ENCODE measurements at regions not wholly inside any gene's neighbourhood (a gene's known extent, or its start where the extent isn't known, plus 50 kb on each side); places are given as distances from the start of the nearest gene placed in this dataset.
"Not testable (repeated sequence)": the region's sequence is repeated elsewhere in the genome, so short reads cannot be mapped to it uniquely, and the experiment has no call there.

DNA sequence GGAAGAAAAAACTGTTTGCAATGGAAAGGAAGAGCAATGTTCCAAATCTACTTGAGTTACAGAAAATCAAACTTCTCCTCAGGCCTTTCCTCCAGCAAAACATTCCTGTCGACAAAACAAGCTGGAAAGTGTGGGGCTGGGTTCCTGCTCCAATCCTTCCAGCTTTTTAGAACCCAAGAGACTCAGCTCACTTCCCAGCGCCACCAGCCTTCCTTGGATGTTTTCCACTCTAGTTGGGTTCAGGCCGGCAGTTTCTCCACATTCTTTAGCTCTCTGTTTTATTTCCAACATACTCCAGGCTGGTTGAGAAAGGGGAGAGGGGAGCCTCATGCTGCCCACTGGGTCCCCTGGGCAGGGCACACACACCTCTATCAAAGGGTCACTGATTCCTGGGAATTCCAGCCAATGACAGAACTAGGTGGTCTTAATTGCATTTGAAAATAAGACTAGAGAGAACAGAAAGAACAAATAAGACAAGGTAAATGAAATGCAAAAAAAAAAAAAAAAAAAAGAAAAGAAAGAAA is 287.5 kb upstream of the FRG1 start:
- H3K27ac ChIP-seq, H3K4me3 ChIP-seq: not testable (repeated sequence)

DNA sequence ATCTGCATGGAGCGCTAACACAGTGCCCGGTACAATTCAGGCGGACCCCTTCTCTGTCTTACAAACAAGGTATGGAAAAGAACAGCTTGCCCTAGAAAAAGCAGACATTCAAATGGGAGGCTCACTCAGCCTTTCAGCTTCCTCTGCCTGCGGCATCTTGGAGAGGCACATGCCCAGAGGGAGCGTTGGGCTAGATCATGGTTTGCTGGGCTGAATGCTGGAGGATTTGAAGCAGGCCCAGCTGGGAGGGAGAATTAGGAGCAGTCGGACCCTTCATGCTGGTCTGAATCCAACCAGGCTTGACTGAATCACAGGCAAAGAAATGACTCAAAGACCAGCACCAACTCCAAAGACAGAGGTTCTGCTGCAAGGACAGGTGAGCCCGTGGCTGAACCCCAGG is 286.7 kb upstream of the FRG1 start:
- not testable (repeated sequence) for H3K27ac ChIP-seq, H3K4me3 ChIP-seq

DNA sequence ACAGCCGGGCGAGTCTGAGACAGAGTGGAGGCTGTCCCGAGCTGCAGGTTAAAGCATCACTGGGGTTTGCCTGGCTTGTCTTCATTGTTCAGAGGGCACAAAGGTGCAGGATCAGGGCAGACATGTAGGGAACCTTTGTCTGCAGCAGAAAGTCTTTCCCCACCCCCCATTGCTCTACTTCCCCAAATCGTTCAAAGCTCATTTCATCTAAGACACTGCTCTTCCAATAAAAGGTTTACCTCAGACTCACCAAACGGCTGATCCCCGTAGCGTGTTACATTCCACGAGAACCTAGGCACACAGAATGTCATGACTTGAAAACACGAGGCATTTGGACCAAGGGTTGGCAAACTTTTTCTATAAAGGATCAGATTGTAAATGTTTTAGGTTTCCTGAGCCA is 286.3 kb upstream of the FRG1 start:
- not testable (repeated sequence) for H3K27ac ChIP-seq, H3K4me3 ChIP-seq

DNA sequence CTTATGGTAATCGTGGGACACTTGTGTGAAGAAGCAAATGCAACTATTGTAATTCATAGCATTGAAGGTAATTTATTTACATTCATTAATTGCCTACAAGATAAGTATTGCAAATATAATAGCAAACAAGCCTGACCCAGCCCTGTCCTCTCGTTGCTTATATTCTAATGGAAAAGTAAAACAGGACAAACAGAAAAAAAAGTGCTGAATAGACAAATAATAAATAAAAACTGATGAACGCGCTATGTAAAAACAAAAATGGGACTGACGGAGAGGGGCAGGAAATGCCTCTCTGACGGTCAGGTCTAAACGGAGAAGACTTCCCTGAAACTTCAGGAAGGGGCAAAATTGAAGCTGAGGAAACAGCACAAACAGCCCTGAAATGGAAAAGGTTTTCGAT is 284.9 kb upstream of the FRG1 start:
- not testable (repeated sequence) for H3K27ac ChIP-seq, H3K4me3 ChIP-seq

DNA sequence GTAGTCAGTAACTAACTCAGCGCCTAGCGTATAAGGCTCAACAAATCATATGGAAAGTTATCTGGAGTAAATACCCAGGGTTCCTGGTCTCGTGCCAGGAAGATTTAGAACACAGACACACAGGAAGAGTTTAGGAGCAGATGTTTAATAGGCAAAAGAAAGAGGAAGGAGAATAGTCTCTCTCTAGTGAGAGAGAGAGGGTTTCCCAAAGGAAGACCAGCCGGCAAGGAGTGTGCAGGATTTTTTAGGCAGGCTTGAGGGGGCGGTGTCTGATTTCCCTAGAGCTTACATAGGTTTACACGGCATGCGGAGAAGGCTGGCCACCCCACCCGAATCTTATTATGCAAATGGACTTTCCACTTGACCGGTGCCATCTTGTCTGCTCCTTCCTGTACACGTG is 284.0 kb upstream of the FRG1 start:
- no peak overlapping the region for H3K4me3 ChIP-seq
- no peak overlapping the region for H3K27ac ChIP-seq

DNA sequence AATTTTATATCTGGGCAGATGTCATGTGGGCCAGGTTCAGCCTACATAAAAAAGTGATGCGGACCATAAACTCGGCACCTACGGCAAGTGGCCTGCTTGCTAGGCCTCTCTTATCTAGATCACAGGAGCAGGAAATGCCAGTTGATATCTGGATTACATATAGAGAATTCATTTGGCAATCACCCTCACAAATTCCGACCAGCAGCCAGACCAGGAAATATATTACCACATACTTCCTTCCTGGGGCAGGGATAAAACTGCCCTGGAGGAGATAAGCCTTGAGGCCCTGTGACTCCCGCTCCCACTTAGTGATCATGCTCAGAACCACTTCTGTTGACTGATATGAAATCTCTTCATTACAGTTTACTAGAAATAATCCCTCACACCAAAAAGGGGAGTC is 282.4 kb upstream of the FRG1 start:
- H3K27ac ChIP-seq, H3K4me3 ChIP-seq: not testable (repeated sequence)

DNA sequence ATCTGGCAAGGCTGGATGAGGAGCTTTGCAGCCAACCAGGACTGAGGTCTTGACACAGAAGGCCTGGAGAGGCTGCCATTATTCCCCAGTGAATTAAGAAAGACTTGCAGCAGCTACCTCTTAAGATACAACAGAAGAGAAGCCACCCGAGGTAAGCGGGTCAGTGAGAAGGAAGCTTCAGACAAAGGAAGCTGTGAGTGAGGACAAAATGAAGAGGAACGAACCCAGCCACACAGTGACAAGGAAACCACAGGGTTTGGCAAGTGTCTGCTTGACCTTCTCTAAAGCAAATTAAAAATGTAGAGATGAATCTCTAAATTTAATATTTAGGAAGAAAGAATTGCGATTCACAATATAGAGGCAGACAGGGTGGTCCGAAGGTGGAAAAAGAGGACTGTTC is 281.8 kb upstream of the FRG1 start:
- peak overlapping the region in 1 of 21 experiments; percentile 14 for H3K27ac ChIP-seq
- not testable (repeated sequence) for H3K4me3 ChIP-seq

DNA sequence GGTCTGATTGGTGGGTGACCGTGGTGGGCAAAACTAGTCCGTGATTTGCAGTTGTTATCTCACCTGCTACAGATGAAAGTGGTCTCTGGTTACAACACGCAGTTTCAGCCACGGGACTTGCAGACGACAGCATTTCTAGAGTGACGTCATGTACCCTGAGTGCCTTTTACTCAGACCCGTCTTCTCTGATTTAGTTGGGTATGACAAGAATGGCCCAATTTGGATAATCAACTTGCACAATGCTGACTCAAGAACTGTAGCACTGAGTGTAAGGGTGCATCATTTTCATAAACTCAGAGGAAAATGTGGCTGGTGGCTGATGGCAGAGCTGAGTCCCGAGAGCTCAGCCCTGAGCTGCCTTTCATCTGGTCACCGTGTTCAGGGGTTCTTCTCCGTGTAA is 281.4 kb upstream of the FRG1 start:
- Histone ChIP-seq H3K4me3 (no peak overlapping the region), H3K27ac (peak overlapping the region in 1 of 21 experiments; percentile 14)

DNA sequence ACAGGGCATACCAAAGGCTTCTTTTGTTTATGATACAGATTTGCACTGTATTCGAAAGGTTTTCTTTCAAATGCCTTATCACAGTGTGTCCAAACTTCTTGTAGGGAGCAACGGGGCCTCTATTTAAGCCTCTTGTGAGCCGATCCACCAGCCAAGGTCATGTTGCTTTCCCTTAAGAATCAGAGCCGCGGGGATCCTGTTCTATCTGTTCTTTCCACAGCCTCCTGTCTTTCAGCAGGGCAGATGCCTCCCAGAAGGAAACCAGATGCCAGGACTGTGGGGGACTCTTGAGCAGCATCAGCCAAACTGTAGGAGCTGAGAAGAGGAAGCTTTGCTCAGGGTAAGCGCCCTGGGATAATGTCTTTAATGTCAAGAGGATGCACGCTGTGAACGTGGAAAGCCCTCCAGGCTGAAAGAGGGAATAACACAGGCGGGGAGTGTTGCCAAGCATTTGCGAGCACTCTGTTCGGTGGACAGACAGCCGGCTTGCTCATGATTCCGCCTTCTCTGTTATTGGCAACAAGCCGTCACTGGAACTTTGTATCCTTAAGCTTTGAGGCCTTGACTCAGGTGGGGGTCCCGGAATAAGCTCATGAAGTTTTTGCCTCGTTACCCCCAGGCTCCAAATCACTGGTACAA is 279.8 kb upstream of the FRG1 start:
- Histone ChIP-seq H3K4me3 (no peak overlapping the region), H3K27ac (no peak overlapping the region)

DNA sequence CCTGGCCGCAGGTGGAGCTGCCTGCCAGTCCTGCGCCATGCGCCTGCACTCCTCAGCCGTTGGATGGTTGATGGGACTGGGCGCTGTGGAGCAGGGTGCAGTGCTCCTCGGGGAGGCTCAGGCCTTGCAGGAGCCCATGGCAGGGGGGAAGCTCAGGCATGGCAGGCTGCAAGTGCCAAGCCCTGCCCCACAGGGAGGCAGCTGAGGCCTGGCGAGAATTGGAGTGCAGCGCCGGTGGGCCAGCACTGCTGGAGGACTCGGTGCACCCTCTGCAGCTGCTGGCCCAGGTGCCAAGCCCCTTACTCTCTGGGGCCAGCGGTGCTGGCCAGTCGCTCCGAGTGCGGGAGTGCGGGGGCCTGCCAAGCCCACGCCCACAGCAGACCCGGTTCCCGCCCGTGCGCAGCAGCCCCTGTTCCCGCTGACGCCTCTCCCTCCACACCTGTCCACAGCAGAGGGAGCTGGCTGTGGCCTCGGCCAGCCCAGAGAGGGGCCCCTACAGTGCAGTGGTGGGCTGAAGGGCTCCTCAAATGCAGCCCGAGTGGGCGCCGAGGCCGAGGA is 275.9 kb upstream of the FRG1 start:
- H3K27ac ChIP-seq: no peak overlapping the region
- H3K4me3 ChIP-seq: no peak overlapping the region

DNA sequence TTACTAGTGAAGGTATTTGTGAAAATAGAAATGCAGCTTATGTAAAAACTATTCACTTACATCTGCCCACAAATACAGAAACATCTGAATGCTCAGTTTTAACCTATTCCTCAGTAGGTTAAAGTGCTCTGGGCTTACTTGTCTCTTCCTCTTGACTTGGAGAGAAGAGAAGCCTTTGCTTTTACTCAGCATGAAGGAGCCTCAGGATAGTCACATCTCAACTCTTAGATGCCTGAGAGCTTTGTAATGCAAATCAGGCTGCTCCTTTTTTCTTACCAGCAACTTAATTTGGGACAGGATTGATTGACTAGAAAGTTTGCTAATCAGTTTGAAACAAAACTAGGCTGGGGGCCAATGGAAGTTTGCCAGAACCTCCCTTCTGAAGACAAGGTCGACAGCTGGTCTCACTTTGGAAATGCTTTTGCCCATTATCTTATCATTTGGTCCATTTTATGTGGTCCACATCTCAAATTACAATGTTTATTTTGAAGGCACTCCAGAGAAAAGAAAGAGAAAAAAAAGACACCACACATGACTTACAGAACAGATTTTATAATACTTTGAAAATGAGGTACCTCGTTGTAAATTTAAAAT is 274.9 kb upstream of the FRG1 start:
- not testable (repeated sequence) for H3K4me3 ChIP-seq, H3K27ac ChIP-seq

DNA sequence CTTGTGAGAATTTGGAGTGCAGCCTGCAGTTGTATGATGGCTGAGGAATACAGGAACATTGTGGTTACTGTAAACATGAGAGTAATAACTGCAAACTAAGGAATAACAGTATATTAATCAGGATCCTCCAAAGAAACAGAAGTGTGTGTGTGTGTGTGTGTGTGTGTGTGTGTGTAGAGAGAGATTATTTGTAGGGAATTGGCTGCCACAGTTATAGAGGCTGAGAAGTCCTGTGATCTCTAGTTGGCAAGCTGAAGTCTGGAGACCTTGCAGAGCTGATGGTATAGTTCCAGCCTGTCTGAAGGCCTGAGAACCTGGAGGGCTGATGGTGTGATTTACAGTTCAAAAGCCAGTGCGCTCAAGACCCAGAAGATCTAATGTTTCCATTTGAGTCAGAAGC is 273.3 kb upstream of the FRG1 start:
- H3K27ac ChIP-seq: not testable (repeated sequence)

DNA sequence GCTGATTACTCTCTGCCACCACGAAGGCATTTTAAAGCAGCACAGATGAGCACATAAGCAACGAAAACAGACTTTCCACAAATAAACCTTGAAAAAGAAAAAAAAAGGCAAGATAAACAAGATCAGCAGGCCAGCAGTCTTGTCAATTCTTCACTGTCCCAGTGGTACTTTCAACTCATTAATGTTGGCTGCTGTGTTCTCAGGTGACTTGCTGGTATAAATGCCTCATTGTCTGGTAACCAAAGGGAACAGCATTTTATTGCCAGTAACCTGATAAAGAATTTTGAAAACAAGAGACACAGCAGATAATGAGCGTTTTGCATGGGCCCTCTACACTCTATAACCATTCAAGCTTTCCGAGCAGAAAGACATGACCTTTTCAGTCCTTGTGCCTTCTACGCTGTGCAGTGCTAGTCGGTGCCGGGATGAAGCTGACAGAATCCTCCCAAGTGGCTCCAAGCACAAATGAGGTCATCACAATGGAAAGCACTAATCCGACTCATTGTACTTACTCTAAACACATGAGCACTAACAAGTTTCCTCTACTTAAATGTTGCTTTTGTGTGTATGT is 242.9 kb upstream of the FRG1 start:
- H3K27ac ChIP-seq, H3K4me3 ChIP-seq: not testable (repeated sequence)

More for the DNA sequence above, 273.3 kb upstream of the FRG1 start:
- not testable (repeated sequence) for H3K4me3 ChIP-seq

DNA sequence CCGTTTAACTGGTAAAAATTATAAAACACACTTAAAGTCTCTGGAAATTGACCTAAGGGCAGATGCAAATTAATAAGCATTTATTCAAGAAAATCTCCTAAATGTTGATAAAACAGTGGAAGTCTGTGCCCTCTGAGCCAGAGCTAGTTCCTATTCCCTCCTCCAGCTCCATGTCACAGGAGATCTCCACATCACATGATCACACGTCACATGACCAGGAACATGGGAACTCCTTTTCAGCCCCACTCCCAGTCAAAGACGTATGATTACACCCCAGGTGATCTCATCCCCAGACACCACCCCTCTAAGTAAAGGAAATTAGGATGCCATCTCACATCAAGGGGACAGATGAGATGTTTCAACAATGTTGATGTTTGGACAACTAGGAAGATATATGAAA is 237.7 kb upstream of the FRG1 start:
- not testable (repeated sequence) for H3K27ac ChIP-seq, H3K4me3 ChIP-seq

DNA sequence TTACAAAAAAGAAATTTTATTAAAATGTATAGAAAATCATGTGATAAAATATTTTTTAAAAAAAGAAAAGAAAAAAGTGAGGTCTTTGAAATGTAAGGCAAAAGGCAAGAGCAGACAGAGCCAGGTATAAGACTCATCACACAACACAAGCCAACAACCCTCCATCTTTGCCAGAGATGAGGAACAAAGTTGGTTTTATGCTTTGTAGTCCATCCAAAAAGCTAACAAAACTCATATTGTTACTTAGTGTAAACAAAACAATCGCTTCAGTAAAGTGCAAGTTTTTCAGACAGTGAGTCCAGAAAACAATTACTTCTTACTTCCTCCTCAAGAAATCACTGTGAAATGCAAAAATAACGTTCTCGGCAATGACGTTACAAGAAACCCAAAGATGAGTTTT is 233.9 kb upstream of the FRG1 start:
- not testable (repeated sequence) for H3K4me3 ChIP-seq, H3K27ac ChIP-seq

DNA sequence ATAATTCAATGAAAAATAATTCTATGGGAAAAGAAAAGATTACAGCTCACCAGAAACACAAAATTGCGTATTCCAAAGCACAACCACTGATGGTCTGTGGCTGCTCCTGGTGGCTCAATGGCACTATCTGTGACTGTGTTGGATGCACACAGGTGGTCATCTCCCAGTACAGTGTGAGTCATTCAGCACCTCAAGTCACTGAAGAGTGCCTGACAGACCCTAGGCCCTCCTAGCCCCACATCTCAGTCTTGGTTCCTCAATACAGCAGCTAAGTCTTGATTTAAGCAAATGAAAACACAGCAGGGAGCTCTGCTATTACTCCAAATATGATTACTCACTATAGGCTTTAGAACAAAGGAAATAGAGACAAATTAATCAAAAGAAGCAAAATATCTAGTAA is 233.4 kb upstream of the FRG1 start:
- H3K27ac ChIP-seq, H3K4me3 ChIP-seq: not testable (repeated sequence)

DNA sequence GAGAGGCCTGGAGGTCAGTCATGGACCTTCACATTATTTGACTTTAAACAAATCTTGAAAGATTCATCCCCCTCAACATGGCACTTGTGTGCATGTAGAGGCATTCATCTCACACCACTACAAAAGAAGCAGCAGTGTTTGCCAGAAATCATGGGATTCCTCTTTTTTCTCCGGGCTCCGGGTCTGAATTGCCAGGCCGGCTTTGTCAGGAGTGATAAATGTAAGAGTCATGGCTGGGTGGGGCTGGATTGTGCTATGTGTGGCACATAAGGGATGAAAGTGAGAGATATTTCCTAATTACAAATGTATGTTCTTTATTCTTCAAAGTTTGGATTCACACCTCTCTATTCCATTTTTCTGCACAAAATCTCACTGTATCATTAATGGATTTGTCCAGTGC is 228.7 kb upstream of the FRG1 start:
- H3K27ac ChIP-seq, H3K4me3 ChIP-seq: not testable (repeated sequence)

DNA sequence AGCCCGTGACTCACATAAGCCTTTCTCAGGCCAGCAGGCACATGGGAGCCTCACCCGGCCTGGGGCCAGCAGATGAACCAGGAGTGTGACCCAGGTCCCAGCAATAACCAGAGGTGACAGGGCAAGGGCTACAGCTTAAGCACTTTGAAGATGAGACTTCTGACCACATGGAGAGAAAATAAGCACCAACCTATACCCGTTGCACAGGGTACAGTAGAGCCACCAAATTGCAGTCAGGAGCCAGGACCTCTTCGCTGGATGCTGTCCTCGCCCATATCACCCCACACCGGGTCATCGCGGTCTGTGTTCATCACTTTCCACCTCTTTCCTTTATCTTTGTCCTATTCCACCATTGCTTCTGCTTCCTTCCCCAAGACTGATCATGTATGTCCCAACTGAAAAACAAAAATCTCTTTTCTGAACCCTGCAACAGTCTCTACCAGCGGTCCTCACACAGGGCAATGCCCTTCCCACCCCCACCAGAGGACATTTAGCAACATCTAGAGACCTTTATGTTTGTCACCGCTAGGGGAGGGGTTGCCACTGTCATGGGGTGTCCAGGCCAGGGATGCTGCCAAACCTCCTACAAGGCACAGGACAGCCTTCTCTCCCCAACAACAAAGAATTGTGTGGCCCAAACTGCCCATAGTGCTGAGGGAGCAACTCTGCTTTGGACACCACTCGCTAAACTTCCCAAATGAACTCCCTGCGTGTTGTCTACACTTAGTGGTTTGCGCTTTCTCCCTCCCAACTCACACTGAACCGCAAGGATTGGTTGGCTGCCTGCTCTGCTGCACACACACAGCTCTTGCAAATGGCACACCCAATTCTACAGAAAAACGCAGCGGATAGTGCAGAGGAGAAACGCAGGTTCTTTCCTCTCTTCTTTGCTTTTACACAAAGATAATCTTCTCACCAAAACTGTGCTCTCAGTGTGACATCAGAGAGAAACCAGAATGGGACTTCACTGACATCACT is 219.4 kb upstream of the FRG1 start:
- H3K4me3 ChIP-seq: peak overlapping the region in 1 of 7 experiments; percentile 18
- not testable (repeated sequence) for H3K27ac ChIP-seq

DNA sequence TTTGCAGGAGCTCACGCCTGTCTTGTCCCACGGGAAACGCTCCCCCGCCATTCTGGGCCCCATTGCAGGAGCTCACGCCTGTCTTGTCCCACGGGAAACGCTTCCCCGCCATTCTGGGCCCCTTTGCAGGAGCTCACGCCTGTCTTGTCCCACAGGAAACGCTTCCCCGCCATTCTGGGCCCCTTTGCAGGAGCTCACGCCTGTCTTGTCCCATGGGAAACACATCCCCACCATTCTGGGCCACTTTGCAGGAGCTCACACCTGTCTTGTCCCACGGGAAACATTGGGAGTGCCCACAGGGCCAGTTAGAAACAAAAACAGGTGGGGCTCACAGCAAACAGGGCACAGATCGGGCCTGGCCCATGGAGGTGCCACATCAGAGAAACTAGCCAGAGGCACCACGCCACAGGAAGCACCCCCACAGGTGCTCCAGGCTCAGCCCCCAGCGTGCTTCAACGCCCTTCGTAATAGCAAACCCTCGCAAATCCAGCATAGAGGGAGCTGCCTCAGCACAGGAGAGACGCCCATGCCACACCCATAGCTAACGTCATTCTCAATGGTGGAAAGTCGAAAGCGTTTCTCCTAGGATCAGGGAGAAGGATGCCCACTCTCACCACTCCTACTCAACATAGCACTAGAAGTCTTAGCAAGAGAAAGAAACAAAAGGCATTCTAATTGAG is 218.2 kb upstream of the FRG1 start:
- Histone ChIP-seq H3K27ac (peak overlapping the region in 1 of 21 experiments; percentile 21), H3K4me3 (peak overlapping the region in 1 of 7 experiments; percentile 18)

All from skin epidermis (tissue), 12 donors.